ENCODE measurements at regions not wholly inside any gene's neighbourhood (a gene's known extent, or its start where the extent isn't known, plus 50 kb on each side); places are given as distances from the start of the nearest gene placed in this dataset.

DNA sequence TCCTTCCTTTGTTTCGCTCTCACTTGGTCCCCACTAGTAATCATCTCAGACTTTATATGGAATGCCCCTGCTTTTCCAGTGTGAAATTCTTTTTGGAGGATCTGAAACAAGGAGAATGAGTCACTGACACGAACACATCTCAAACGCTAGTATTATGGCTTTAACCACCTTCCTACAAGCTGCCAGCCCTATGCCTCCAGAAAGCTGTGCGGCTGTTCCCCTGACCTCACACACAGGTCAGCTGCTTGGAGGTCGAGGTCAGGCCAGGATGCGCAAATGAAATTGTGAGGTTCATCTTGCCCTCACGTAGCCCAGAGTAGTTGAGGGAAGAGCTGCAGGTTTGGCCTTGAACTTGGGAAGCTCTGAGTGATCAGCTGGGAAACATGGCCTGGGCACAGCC lies 449.8 kb downstream of the FGF9 start:
- H3K27ac ChIP-seq (ENCODE audit: low read length), result no peak overlapping the region
- intact Hi-C loops (cut with micrococcal nuclease; ENCODE audit: unreplicated experiment), result no loop called here
- BruUV-seq (replicated peaks), result no TSS peak
- in situ Hi-C loops (cut with HindIII; ENCODE audit: low pct_unique_long_range_greater_than_20kb, low sequenced_read_pairs), result no loop called here
- DNase-seq (ENCODE audit: low read depth, low spot score) (no peak), ATAC-seq (no peak)
- no peaks in the 10 kb centered on the region for H3K4me1 ChIP-seq (ENCODE audit: control insufficient read depth, insufficient read depth, low read length)
- TF ChIP-seq TCF7L2 (IDR thresholded peaks at IDR 0.05; ENCODE audit: low read depth, low read length) (no peak), SIN3A (IDR thresholded peaks at IDR 0.05; ENCODE audit: borderline replicate concordance, insufficient read depth, low read depth, low read length) (no peak), POLR2AphosphoS5 (IDR thresholded peaks at IDR 0.05; ENCODE audit: low read depth, low read length) (no peak)
- TF ChIP-seq, protein P1, sequence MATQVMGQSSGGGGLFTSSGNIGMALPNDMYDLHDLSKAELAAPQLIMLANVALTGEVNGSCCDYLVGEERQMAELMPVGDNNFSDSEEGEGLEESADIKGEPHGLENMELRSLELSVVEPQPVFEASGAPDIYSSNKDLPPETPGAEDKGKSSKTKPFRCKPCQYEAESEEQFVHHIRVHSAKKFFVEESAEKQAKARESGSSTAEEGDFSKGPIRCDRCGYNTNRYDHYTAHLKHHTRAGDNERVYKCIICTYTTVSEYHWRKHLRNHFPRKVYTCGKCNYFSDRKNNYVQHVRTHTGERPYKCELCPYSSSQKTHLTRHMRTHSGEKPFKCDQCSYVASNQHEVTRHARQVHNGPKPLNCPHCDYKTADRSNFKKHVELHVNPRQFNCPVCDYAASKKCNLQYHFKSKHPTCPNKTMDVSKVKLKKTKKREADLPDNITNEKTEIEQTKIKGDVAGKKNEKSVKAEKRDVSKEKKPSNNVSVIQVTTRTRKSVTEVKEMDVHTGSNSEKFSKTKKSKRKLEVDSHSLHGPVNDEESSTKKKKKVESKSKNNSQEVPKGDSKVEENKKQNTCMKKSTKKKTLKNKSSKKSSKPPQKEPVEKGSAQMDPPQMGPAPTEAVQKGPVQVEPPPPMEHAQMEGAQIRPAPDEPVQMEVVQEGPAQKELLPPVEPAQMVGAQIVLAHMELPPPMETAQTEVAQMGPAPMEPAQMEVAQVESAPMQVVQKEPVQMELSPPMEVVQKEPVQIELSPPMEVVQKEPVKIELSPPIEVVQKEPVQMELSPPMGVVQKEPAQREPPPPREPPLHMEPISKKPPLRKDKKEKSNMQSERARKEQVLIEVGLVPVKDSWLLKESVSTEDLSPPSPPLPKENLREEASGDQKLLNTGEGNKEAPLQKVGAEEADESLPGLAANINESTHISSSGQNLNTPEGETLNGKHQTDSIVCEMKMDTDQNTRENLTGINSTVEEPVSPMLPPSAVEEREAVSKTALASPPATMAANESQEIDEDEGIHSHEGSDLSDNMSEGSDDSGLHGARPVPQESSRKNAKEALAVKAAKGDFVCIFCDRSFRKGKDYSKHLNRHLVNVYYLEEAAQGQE (IDR thresholded peaks at IDR 0.05; ENCODE audit: insufficient read depth in 1 of 2, low read depth in 2 of 2, low read length in 1 of 2), result no peak
- TF ChIP-seq, protein P2, sequence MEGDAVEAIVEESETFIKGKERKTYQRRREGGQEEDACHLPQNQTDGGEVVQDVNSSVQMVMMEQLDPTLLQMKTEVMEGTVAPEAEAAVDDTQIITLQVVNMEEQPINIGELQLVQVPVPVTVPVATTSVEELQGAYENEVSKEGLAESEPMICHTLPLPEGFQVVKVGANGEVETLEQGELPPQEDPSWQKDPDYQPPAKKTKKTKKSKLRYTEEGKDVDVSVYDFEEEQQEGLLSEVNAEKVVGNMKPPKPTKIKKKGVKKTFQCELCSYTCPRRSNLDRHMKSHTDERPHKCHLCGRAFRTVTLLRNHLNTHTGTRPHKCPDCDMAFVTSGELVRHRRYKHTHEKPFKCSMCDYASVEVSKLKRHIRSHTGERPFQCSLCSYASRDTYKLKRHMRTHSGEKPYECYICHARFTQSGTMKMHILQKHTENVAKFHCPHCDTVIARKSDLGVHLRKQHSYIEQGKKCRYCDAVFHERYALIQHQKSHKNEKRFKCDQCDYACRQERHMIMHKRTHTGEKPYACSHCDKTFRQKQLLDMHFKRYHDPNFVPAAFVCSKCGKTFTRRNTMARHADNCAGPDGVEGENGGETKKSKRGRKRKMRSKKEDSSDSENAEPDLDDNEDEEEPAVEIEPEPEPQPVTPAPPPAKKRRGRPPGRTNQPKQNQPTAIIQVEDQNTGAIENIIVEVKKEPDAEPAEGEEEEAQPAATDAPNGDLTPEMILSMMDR (IDR thresholded peaks at IDR 0.05), result no peak
- no peaks in the 10 kb centered on the region for H3K27me3 ChIP-seq (ENCODE audit: control insufficient read depth, insufficient read depth, low read length)
- CTCF ChIA-PET, result no interaction called here
- H3K9me3 ChIP-seq (ENCODE audit: control insufficient read depth, insufficient read depth, low read depth, low read length), result no peaks in the 10 kb centered on the region
- no peaks in the 10 kb centered on the region for H3K36me3 ChIP-seq (ENCODE audit: control insufficient read depth, insufficient read depth, low read length)
- POLR2A ChIA-PET, result no interaction called here
- no peak overlapping the region for H3K4me3 ChIP-seq (ENCODE audit: low read depth in 2 of 2, low read length in 2 of 2)

DNA sequence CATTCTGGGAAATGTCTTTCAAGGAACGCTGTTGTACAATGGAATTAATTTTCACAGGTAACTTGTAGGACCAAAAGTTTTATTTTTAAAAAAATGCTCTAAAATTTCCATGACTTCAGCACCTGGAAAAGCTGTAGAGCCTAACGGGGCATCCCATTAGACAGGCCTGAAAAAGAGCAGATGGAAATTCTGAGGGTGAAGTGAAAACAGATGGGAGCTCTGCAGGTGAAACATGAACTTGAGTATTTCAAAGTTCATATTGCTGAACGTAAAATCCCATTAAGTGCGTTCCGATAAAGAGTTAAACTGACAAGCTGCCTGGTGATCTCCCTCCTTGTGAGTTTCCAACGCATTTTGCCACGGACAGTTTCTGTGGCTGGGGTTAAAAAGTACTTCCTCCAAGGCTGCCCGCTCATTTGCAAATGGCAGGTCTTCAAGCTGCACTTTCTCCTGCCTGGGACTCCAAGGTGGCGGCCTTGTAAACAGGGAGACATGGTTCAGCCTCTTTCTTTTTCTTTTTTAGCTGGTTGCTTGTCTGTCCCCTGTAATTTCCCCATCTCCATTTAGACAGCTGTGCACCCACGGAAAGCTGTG lies 450.4 kb downstream of the FGF9 start:
- POLR2A ChIA-PET, result no interaction called here
- H3K27ac ChIP-seq (ENCODE audit: low read length), result no peak overlapping the region
- no peaks in the 10 kb centered on the region for H3K4me1 ChIP-seq (ENCODE audit: control insufficient read depth, insufficient read depth, low read length)
- no peaks in the 10 kb centered on the region for H3K9me3 ChIP-seq (ENCODE audit: control insufficient read depth, insufficient read depth, low read depth, low read length)
- in situ Hi-C loops (cut with HindIII; ENCODE audit: low pct_unique_long_range_greater_than_20kb, low sequenced_read_pairs), result no loop called here
- ATAC-seq, result no peak
- TF ChIP-seq SIN3A (IDR thresholded peaks at IDR 0.05; ENCODE audit: borderline replicate concordance, insufficient read depth, low read depth, low read length) (no peak), TCF7L2 (IDR thresholded peaks at IDR 0.05; ENCODE audit: low read depth, low read length) (no peak), POLR2AphosphoS5 (IDR thresholded peaks at IDR 0.05; ENCODE audit: low read depth, low read length) (no peak)
- TF ChIP-seq, protein P2 (IDR thresholded peaks at IDR 0.05), result no peak
- TF ChIP-seq, protein P1 (IDR thresholded peaks at IDR 0.05; ENCODE audit: insufficient read depth in 1 of 2, low read depth in 2 of 2, low read length in 1 of 2), result no peak
- H3K27me3 ChIP-seq (ENCODE audit: control insufficient read depth, insufficient read depth, low read length), result no peaks in the 10 kb centered on the region
- DNase-seq (ENCODE audit: low read depth, low spot score), result no peak
- no TSS peak for BruUV-seq (replicated peaks)
- H3K36me3 ChIP-seq (ENCODE audit: control insufficient read depth, insufficient read depth, low read length), result no peaks in the 10 kb centered on the region
- intact Hi-C loops (cut with micrococcal nuclease; ENCODE audit: unreplicated experiment), result no loop called here
- CTCF ChIA-PET, result no interaction called here
- no peak overlapping the region for H3K4me3 ChIP-seq (ENCODE audit: low read depth in 2 of 2, low read length in 2 of 2)
